ENCODE measurements at regions not wholly inside any gene's neighbourhood (a gene's known extent, or its start where the extent isn't known, plus 50 kb on each side); places are given as distances from the start of the nearest gene placed in this dataset.
"Not testable (repeated sequence)": the region's sequence is repeated elsewhere in the genome, so short reads cannot be mapped to it uniquely, and the experiment has no call there.

DNA sequence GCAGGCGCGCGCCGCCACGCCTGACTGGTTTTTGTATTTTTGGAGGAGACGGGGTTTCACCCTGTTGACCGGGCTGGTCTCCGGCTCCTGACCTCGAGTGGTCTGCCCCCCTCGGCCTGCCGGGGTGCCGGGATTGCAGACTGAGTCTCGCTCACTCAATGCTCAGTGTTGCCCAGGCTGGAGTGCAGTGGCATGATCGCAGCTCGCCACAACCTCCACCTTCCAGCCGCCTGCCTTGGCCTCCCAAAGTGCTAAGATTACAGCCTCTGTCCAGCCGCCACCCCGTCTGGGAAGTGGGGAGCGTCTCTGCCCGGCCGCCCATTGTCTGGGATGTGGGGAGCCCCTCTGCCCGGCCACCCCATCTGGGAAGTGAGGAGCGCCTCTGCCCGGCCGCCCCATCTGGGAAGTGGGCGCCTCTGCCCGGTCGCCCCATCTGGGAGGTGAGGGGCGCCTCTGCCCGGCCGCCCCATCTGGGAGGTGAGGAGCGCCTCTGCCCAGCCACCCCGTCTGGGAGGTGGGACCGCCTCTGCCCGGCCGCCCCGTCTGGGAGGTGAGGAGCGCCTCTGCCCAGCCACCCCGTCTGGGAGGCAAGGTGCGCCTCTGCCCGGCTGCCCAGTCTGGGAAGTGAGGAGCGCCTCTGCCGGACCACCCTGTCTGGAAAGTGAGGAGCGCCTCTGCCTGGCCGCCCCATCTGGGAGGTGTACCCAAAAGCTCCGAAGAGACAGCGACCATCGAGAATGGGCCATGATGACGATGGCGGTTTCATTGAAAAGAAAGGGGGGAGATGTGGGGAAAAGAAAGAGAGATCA, 187.7 kb upstream of the OR13F1 start:
- not testable (repeated sequence) for H3K36me3 ChIP-seq (ENCODE audit: control insufficient read depth in 4 of 4, insufficient read depth in 3 of 4, low read depth in 1 of 4, low read length in 3 of 4); H3K4me3 ChIP-seq (ENCODE audit: low read depth in 1 of 3, low read length in 3 of 3); H3K9me3 ChIP-seq (ENCODE audit: control insufficient read depth in 4 of 4, low read length in 3 of 4); H3K9ac ChIP-seq (ENCODE audit: low read depth in 1 of 2, low read length in 2 of 2); H3K27ac ChIP-seq (ENCODE audit: low read depth in 1 of 2, low read length in 2 of 2); H3K4me1 ChIP-seq (ENCODE audit: control insufficient read depth in 4 of 4, insufficient read depth in 4 of 4, low read length in 3 of 4); DNase-seq (ENCODE audit: low spot score); H3K27me3 ChIP-seq (ENCODE audit: control insufficient read depth in 4 of 4, insufficient read depth in 4 of 4, low read length in 3 of 4)
- 96% methylated on average over 50 of the region's 50 CpGs for WGBS

DNA sequence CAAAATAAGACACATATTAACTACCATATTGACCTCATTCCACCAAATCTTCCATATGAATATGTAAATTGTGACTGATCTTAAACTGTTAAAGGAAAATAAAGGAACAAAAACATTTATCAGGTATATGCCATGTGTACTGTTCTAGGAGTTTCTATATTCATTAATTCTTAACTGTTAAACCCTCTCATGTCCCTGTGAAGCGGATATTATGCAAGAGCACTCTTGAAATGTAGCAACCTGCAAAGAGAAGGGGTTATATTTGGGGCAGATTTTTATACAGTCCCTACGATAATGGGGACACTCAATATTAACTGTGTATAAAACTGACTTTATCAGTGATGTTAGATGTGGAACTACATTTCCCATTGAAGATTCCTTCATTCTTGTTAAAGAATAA, 184.9 kb upstream of the OR13F1 start:
- WGBS: 86% methylated on average over 2 of the region's 2 CpGs
- Histone ChIP-seq H3K4me1 (ENCODE audit: control insufficient read depth in 4 of 4, insufficient read depth in 4 of 4, low read length in 3 of 4) (no peaks in the 10 kb centered on the region), H3K27me3 (ENCODE audit: control insufficient read depth in 4 of 4, insufficient read depth in 4 of 4, low read length in 3 of 4) (no peaks in the 10 kb centered on the region), H3K4me3 (ENCODE audit: low read depth in 1 of 3, low read length in 3 of 3) (no peak overlapping the region), H3K9ac (ENCODE audit: low read depth in 1 of 2, low read length in 2 of 2) (no peak overlapping the region), H3K9me3 (ENCODE audit: control insufficient read depth in 4 of 4, low read length in 3 of 4) (no peaks in the 10 kb centered on the region), H3K27ac (ENCODE audit: low read depth in 1 of 2, low read length in 2 of 2) (no peak overlapping the region), H3K36me3 (ENCODE audit: control insufficient read depth in 4 of 4, insufficient read depth in 3 of 4, low read depth in 1 of 4, low read length in 3 of 4) (no peaks in the 10 kb centered on the region)
- TF ChIP-seq EGR1 (IDR thresholded peaks at IDR 0.05; ENCODE audit: low read depth in 2 of 2) (no peak), FOXA1 (IDR thresholded peaks at IDR 0.05) (no peak), JUND (IDR thresholded peaks at IDR 0.05) (no peak), CTCF (IDR thresholded peaks at IDR 0.05; ENCODE audit: low read depth, low read length, missing input control) (no peak), HNF4G (IDR thresholded peaks at IDR 0.05) (no peak), HNF4A (conservative IDR thresholded peaks at IDR 0.05) (no peak)
- TF ChIP-seq, protein P1, sequence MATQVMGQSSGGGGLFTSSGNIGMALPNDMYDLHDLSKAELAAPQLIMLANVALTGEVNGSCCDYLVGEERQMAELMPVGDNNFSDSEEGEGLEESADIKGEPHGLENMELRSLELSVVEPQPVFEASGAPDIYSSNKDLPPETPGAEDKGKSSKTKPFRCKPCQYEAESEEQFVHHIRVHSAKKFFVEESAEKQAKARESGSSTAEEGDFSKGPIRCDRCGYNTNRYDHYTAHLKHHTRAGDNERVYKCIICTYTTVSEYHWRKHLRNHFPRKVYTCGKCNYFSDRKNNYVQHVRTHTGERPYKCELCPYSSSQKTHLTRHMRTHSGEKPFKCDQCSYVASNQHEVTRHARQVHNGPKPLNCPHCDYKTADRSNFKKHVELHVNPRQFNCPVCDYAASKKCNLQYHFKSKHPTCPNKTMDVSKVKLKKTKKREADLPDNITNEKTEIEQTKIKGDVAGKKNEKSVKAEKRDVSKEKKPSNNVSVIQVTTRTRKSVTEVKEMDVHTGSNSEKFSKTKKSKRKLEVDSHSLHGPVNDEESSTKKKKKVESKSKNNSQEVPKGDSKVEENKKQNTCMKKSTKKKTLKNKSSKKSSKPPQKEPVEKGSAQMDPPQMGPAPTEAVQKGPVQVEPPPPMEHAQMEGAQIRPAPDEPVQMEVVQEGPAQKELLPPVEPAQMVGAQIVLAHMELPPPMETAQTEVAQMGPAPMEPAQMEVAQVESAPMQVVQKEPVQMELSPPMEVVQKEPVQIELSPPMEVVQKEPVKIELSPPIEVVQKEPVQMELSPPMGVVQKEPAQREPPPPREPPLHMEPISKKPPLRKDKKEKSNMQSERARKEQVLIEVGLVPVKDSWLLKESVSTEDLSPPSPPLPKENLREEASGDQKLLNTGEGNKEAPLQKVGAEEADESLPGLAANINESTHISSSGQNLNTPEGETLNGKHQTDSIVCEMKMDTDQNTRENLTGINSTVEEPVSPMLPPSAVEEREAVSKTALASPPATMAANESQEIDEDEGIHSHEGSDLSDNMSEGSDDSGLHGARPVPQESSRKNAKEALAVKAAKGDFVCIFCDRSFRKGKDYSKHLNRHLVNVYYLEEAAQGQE (IDR thresholded peaks at IDR 0.05): no peak
- TF ChIP-seq, protein P2, sequence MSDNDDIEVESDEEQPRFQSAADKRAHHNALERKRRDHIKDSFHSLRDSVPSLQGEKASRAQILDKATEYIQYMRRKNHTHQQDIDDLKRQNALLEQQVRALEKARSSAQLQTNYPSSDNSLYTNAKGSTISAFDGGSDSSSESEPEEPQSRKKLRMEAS (IDR thresholded peaks at IDR 0.05): no peak
- TF ChIP-seq, protein P3, sequence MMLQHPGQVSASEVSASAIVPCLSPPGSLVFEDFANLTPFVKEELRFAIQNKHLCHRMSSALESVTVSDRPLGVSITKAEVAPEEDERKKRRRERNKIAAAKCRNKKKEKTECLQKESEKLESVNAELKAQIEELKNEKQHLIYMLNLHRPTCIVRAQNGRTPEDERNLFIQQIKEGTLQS (IDR thresholded peaks at IDR 0.05): no peak
- no peak for DNase-seq (ENCODE audit: low spot score)

DNA sequence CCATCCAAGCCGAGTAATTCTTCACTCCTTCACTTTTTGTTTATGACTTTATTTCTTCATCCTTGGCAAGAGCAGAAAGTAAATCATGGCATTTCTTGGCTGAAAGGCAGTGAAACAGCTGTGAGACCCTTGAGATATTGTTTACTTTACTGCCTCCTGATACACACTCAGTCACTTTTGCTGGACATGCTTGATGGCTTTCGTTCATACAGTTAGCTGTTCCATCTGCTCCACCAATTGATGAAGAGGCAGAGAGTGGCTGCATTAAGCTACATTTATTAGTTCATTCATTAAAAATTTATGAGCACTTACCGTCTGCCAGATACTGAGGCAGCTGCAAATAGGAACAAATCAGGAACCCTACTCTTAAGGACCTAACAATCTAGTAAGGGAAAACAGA, 184.4 kb upstream of the OR13F1 start:
- Histone ChIP-seq H3K27ac (ENCODE audit: low read depth in 1 of 2, low read length in 2 of 2) (no peak overlapping the region), H3K4me1 (ENCODE audit: control insufficient read depth in 4 of 4, insufficient read depth in 4 of 4, low read length in 3 of 4) (peaks cover 0 to 2% (median under 1%) of the 10 kb centered on the region in 4 donors), H3K9ac (ENCODE audit: low read depth in 1 of 2, low read length in 2 of 2) (no peak overlapping the region), H3K9me3 (ENCODE audit: control insufficient read depth in 4 of 4, low read length in 3 of 4) (no peaks in the 10 kb centered on the region), H3K4me3 (ENCODE audit: low read depth in 1 of 3, low read length in 3 of 3) (no peak overlapping the region), H3K27me3 (ENCODE audit: control insufficient read depth in 4 of 4, insufficient read depth in 4 of 4, low read length in 3 of 4) (no peaks in the 10 kb centered on the region), H3K36me3 (ENCODE audit: control insufficient read depth in 4 of 4, insufficient read depth in 3 of 4, low read depth in 1 of 4, low read length in 3 of 4) (no peaks in the 10 kb centered on the region)
- no peak for DNase-seq (ENCODE audit: low spot score)
- 90% methylated on average over 3 of the region's 3 CpGs for WGBS
- TF ChIP-seq EGR1 (IDR thresholded peaks at IDR 0.05; ENCODE audit: low read depth in 2 of 2): no peak
- TF ChIP-seq CTCF (IDR thresholded peaks at IDR 0.05; ENCODE audit: low read depth, low read length, missing input control): no peak
- TF ChIP-seq GABPA (IDR thresholded peaks at IDR 0.05 in 1 of 2, conservative IDR thresholded peaks at IDR 0.05 in 1 of 2): no peak
- no peak for TF ChIP-seq HNF4G (IDR thresholded peaks at IDR 0.05)

Data from liver (tissue), 8 donors.